Stimulated activated CD8-positive, alpha-beta memory T cell treated with anti-CD3 and anti-CD28 coated beads, Interleukin-7, amount 100 ng/mL, for 4 hours (primary cell): ENCODE measurements at regions not wholly inside any gene's neighbourhood (a gene's known extent, or its start where the extent isn't known, plus 50 kb on each side); places are given as distances from the start of the nearest gene placed in this dataset.
"Not testable (repeated sequence)": the region's sequence is repeated elsewhere in the genome, so short reads cannot be mapped to it uniquely, and the experiment has no call there.

ENCODE experiments used
- DNase-seq, 2 donors: peaks; one replicate each; pipeline ENCODE4 v3.0.0-alpha.2; 2020; ENCODE audit warnings: low read depth in 2 of 2

GRCh38 chr7:25595996-25596395 is 367.7 kb upstream of the NPVF start:
- DNase-seq: no peak

- DNase-seq: no peak
Measured at GRCh38 chr7:25596443-25596842, 368.2 kb upstream of the NPVF start.

GRCh38 chr7:25597946-25598345 is 369.7 kb upstream of the NPVF start:
- DNase-seq: no peak

GRCh38 chr7:25598765-25599164 is 370.5 kb upstream of the NPVF start:
- DNase-seq: no peak

GRCh38 chr7:25600262-25600920 is 372.1 kb upstream of the NPVF start:
- DNase-seq: no peak

- not testable (repeated sequence) for DNase-seq
Measured at GRCh38 chr7:25602730-25603426, 374.6 kb upstream of the NPVF start.

GRCh38 chr7:25603427-25603740 is 375.1 kb upstream of the NPVF start:
- not testable (repeated sequence) for DNase-seq

- no peak for DNase-seq
Measured at GRCh38 chr7:25611196-25611595, 382.9 kb upstream of the NPVF start.

GRCh38 chr7:25613912-25614311 is 385.6 kb upstream of the NPVF start:
- DNase-seq: no peak

- no peak for DNase-seq
Measured at GRCh38 chr7:25614415-25614814, 386.1 kb upstream of the NPVF start.

- DNase-seq: no peak
Measured at GRCh38 chr7:25615003-25615402, 386.7 kb upstream of the NPVF start.

- no peak for DNase-seq
Measured at GRCh38 chr7:25615593-25615992, 387.3 kb upstream of the NPVF start.

- no peak for DNase-seq
Measured at GRCh38 chr7:25617214-25617613, 388.9 kb upstream of the NPVF start.

GRCh38 chr7:25617673-25618072 is 389.4 kb upstream of the NPVF start:
- no peak for DNase-seq

GRCh38 chr7:25619381-25619780 is 391.1 kb upstream of the NPVF start:
- no peak for DNase-seq

GRCh38 chr7:25619963-25620799 is 391.9 kb upstream of the NPVF start:
- DNase-seq: no peak

- DNase-seq: no peak
Measured at GRCh38 chr7:25621993-25622392, 393.7 kb upstream of the NPVF start.

GRCh38 chr7:25622695-25623094 is 394.4 kb upstream of the NPVF start:
- DNase-seq: no peak

GRCh38 chr7:25624051-25624450 is 395.8 kb upstream of the NPVF start:
- no peak for DNase-seq

- DNase-seq: no peak
Measured at GRCh38 chr7:25624833-25625232, 396.5 kb upstream of the NPVF start.

GRCh38 chr7:25625306-25625992 is 397.2 kb upstream of the NPVF start:
- no peak for DNase-seq

GRCh38 chr7:25626451-25627131 is 398.3 kb upstream of the NPVF start:
- DNase-seq: no peak
